A549 (cell line): ENCODE measurements at regions not wholly inside any gene's neighbourhood (a gene's known extent, or its start where the extent isn't known, plus 50 kb on each side); places are given as distances from the start of the nearest gene placed in this dataset.

Source experiments
- ATAC-seq, 2 experiments: fragments of 200-7000 bp in 1 of 2; fragments of >200 bp in 1 of 2; cut with Nextera tagmentation in 1 of 2; cut with Tn5 transposase in 1 of 2; 3 replicates each; pipeline versions ENCODE4 v1.8.0 to v1.9.1; 2018 to 2020; ENCODE audit warnings: mild to moderate bottlenecking in 1 of 2, moderate library complexity in 1 of 2
- CTCF ChIA-PET: fragments of 300-600 bp; sonication (Branson Sonifier 250); formaldehyde crosslinking; extraction: SDS; loops from one replicate; lab custom pipeline; 2021; ENCODE audit warnings: antibody characterized with exemption, inconsistent platforms; lab: Yijun Ruan, JAX
- POLR2A ChIA-PET: fragments of 350-600 bp; formaldehyde crosslinking; extraction: SDS; loops from one replicate; lab custom pipeline; 2021; ENCODE audit warnings: antibody characterized with exemption, inconsistent platforms; lab: Yijun Ruan, JAX
- DNase-seq, 2 experiments: peaks; one replicate each; pipeline versions ENCODE4 v3.0.0 to v3.0.0-alpha.2; 2011 to 2016; ENCODE audit warnings: low read depth in 1 of 2, low spot score in 1 of 2
- FAIRE-seq: peaks from 2 replicates; lab custom pipeline; 2011; peaks lifted over from hg19 to GRCh38; lab: Jason Lieb, UNC
- H3K27ac ChIP-seq, 2 experiments: fragments of >200 bp; sonication (Bioruptor Twin); formaldehyde crosslinking; 3 replicates each; pipeline ENCODE4 v1.5.1; 2016 to 2017
- H3K4me1 ChIP-seq: fragments of >200 bp; sonication (Bioruptor Twin); formaldehyde crosslinking; 3 replicates; pipeline ENCODE4 v1.6.1; 2016
- H3K4me2 ChIP-seq: fragments of >200 bp; sonication (Bioruptor Twin); formaldehyde crosslinking; 3 replicates; pipeline ENCODE4 v1.6.1; 2016
- H3K4me3 ChIP-seq: fragments of >200 bp; sonication (Bioruptor Twin); formaldehyde crosslinking; 3 replicates; pipeline ENCODE4 v1.5.1; 2016
- H3K9me3 ChIP-seq: fragments of >200 bp; sonication (Bioruptor Twin); formaldehyde crosslinking; 3 replicates; pipeline ENCODE4 v1.6.1; 2016
- CBX2 ChIP-seq: fragments of 200-600 bp; sonication (generic); IDR thresholded peaks from 2 replicates; pipeline ENCODE4 v1.6.1; 2016; ENCODE audit warnings: low read depth, mild to moderate bottlenecking, borderline replicate concordance
- CBX8 ChIP-seq: fragments of 200-600 bp; sonication (generic); IDR thresholded peaks from 2 replicates; pipeline ENCODE4 v1.6.1; 2016
- CEBPB ChIP-seq, 2 experiments: fragments of >200 bp in 1 of 2; sonication (Bioruptor Twin) in 1 of 2; formaldehyde crosslinking in 1 of 2; IDR thresholded peaks; 2 replicates each; pipeline ENCODE4 v1.6.1; 2012 to 2016
- CHD2 ChIP-seq: fragments of 150-350 bp; IDR thresholded peaks from 2 replicates; pipeline ENCODE4 v1.6.1; 2014; ENCODE audit warnings: low read length; ENCODE audit not compliant: partially characterized antibody
- CHD4 ChIP-seq: fragments of 200-600 bp; sonication (generic); IDR thresholded peaks from 2 replicates; pipeline ENCODE4 v1.6.1; 2016; ENCODE audit warnings: antibody characterized with exemption, mild to moderate bottlenecking, borderline replicate concordance
- EHMT2 ChIP-seq: fragments of 200-600 bp; sonication (generic); IDR thresholded peaks from 2 replicates; pipeline ENCODE4 v1.6.1; 2016; ENCODE audit warnings: antibody characterized with exemption, low read depth, mild to moderate bottlenecking, moderate library complexity
- EP300 ChIP-seq, 2 experiments: fragments of >200 bp; sonication (Bioruptor Twin); formaldehyde crosslinking; IDR thresholded peaks; 2 replicates in 1 of 2; 3 replicates in 1 of 2; pipeline ENCODE4 v1.6.1; 2016 to 2017
- ESRRA ChIP-seq: fragments of 150-350 bp; IDR thresholded peaks from 2 replicates; pipeline ENCODE4 v1.6.1; 2014; ENCODE audit warnings: mild to moderate bottlenecking, low read length, borderline replicate concordance
- FOSB ChIP-seq: fragments of 250-450 bp; sonication (Bioruptor Pico); IDR thresholded peaks from 2 replicates; pipeline ENCODE4 v1.5.0; 2020; ENCODE audit warnings: mild to moderate bottlenecking, moderate library complexity
- FOXS1 ChIP-seq: fragments of 250-450 bp; sonication (Bioruptor Pico); IDR thresholded peaks from 2 replicates; pipeline ENCODE4 v1.5.0; 2020; ENCODE audit warnings: mild to moderate bottlenecking, moderate library complexity
- HDAC2 ChIP-seq: fragments of 200-600 bp; sonication (generic); IDR thresholded peaks from 2 replicates; pipeline ENCODE4 v1.6.1; 2016
- HOXA7 ChIP-seq: fragments of 250-450 bp; sonication (Bioruptor Pico); IDR thresholded peaks from 2 replicates; pipeline ENCODE4 v1.5.0; 2020; ENCODE audit warnings: mild to moderate bottlenecking, moderate library complexity
- HOXB13 ChIP-seq: fragments of 250-450 bp; sonication (Bioruptor Pico); IDR thresholded peaks from 2 replicates; pipeline ENCODE4 v1.5.0; 2020; ENCODE audit warnings: low read depth, mild to moderate bottlenecking, moderate library complexity
- HOXB5 ChIP-seq: fragments of 250-450 bp; sonication (Bioruptor Pico); IDR thresholded peaks from 2 replicates; pipeline ENCODE4 v1.5.0; 2020; ENCODE audit warnings: mild to moderate bottlenecking, moderate library complexity
- JUN ChIP-seq, 2 experiments: fragments of >200 bp; sonication (Bioruptor Twin); formaldehyde crosslinking; IDR thresholded peaks; 2 replicates in 1 of 2; 3 replicates in 1 of 2; pipeline ENCODE4 v1.6.1; 2016 to 2017
- KDM1A ChIP-seq: fragments of 200-600 bp; sonication (generic); IDR thresholded peaks from 2 replicates; pipeline ENCODE4 v1.6.1; 2016; ENCODE audit warnings: low read depth, mild to moderate bottlenecking
- MAFK ChIP-seq: fragments of 450-650 bp; IDR thresholded peaks from 2 replicates; pipeline ENCODE4 v1.6.1; 2014; ENCODE audit not compliant: partially characterized antibody
- MAX ChIP-seq: IDR thresholded peaks from 2 replicates; pipeline ENCODE4 v1.6.1; 2012
- MAZ ChIP-seq: fragments of 150-350 bp; IDR thresholded peaks from 2 replicates; pipeline ENCODE4 v1.6.1; 2014; ENCODE audit warnings: antibody characterized with exemption, low read depth, low read length, borderline replicate concordance
- PBX3 ChIP-seq: IDR thresholded peaks from 2 replicates; pipeline ENCODE4 v1.6.1; 2012
- PHF8 ChIP-seq: fragments of 200-600 bp; sonication (generic); IDR thresholded peaks from 2 replicates; pipeline ENCODE4 v1.6.1; 2016; ENCODE audit warnings: low read depth, mild to moderate bottlenecking, antibody characterized with exemption, moderate library complexity, borderline replicate concordance
- POLR2A ChIP-seq: IDR thresholded peaks from 2 replicates; pipeline ENCODE4 v1.6.1; 2012; ENCODE audit warnings: mild to moderate bottlenecking, low read length
- RCOR1 ChIP-seq: fragments of 150-350 bp; IDR thresholded peaks from 2 replicates; pipeline ENCODE4 v1.6.1; 2014; ENCODE audit warnings: antibody characterized with exemption, low read length, low read depth
- REST ChIP-seq: fragments of 200-600 bp; sonication (generic); IDR thresholded peaks from 2 replicates; pipeline ENCODE4 v1.6.1; 2016; ENCODE audit warnings: antibody characterized with exemption, mild to moderate bottlenecking, moderate library complexity
- RFX5 ChIP-seq: fragments of 450-650 bp; IDR thresholded peaks from 2 replicates; pipeline ENCODE4 v1.7.1; 2014; ENCODE audit warnings: antibody characterized with exemption, mild to moderate bottlenecking, moderate library complexity
- SMC3 ChIP-seq: fragments of >200 bp; sonication (Bioruptor Twin); formaldehyde crosslinking; IDR thresholded peaks from 3 replicates; pipeline ENCODE4 v1.6.1; 2018; ENCODE audit warnings: inconsistent platforms
- SREBF2 ChIP-seq: fragments of 450-650 bp; IDR thresholded peaks from 2 replicates; pipeline ENCODE4 v1.6.1; 2014; ENCODE audit warnings: mild to moderate bottlenecking, moderate library complexity
- USF2 ChIP-seq: fragments of 450-650 bp; IDR thresholded peaks from 2 replicates; pipeline ENCODE4 v1.6.1; 2014; ENCODE audit warnings: antibody characterized with exemption
- ZC3H11A ChIP-seq: fragments of 450-650 bp; IDR thresholded peaks from 2 replicates; pipeline ENCODE4 v1.6.1; 2014; ENCODE audit warnings: antibody characterized with exemption, mild to moderate bottlenecking
- ZFP36 ChIP-seq: fragments of 450-650 bp; IDR thresholded peaks from 2 replicates; pipeline ENCODE4 v1.6.1; 2014; ENCODE audit warnings: borderline replicate concordance; ENCODE audit not compliant: partially characterized antibody
- ZNF302 ChIP-seq: fragments of 250-450 bp; sonication (Bioruptor Pico); IDR thresholded peaks from 2 replicates; pipeline ENCODE4 v1.9.0; 2021; ENCODE audit warnings: inconsistent platforms, mild to moderate bottlenecking, moderate library complexity
- ZSCAN20 ChIP-seq: fragments of 250-450 bp; sonication (Bioruptor Pico); IDR thresholded peaks from 2 replicates; pipeline ENCODE4 v1.8.0; 2022; ENCODE audit warnings: mild to moderate bottlenecking, moderate library complexity
- WGBS: methylation state at CpG from one replicate; pipeline ENCODE4 v1.1.6; 2017; ENCODE audit errors: missing lambda C conversion rate; 5-methylcytosine and 5-hydroxymethylcytosine counted together

GRCh38 chr5:57621624-57622023 lies 139.0 kb upstream of the ACTBL2 start:
- no peak for DNase-seq
- H3K4me3 ChIP-seq, result no peak overlapping the region
- H3K4me2 ChIP-seq, result no peak overlapping the region
- no peak overlapping the region for H3K27ac ChIP-seq
- POLR2A ChIA-PET, result no interaction called here
- WGBS, result 50% methylated on average over 3 of the region's 3 CpGs
- TF ChIP-seq CHD4, result no peak
- TF ChIP-seq CHD2, result no peak
- no peak for TF ChIP-seq HOXA7 (CRISPR knock-in tag)
- no peak for TF ChIP-seq HDAC2
- no peak for TF ChIP-seq CBX2
- no peak for TF ChIP-seq RCOR1
- no peak for TF ChIP-seq HOXB13 (CRISPR knock-in tag)
- no peak for TF ChIP-seq MAX
- no peak for TF ChIP-seq ZNF302 (CRISPR knock-in tag)
- TF ChIP-seq CBX8, result no peak
- no peak for TF ChIP-seq ESRRA
- TF ChIP-seq HOXB5 (CRISPR knock-in tag), result no peak
- TF ChIP-seq EHMT2, result no peak
- TF ChIP-seq PHF8, result no peak
- no peak for TF ChIP-seq CEBPB (IDR thresholded peaks at IDR 0.05)
- TF ChIP-seq RFX5, result no peak
- no peak for TF ChIP-seq MAZ
- no peak for TF ChIP-seq FOSB (CRISPR knock-in tag)
- TF ChIP-seq JUN (IDR thresholded peaks at IDR 0.05), result no peak
- no peak for TF ChIP-seq SREBF2
- ATAC-seq, result no peak
- no peak for FAIRE-seq
- CTCF ChIA-PET, result no interaction called here
- no peaks in the 10 kb centered on the region for H3K4me1 ChIP-seq
- H3K9me3 ChIP-seq, result no peaks in the 10 kb centered on the region

GRCh38 chr5:57618767-57619381 lies 136.3 kb upstream of the ACTBL2 start:
- POLR2A ChIA-PET, result no interaction called here
- Histone ChIP-seq H3K4me2 (no peak overlapping the region), H3K27ac (no peak overlapping the region), H3K4me3 (no peak overlapping the region), H3K4me1 (no peaks in the 10 kb centered on the region), H3K9me3 (no peaks in the 10 kb centered on the region)
- CTCF ChIA-PET, result interaction anchor here (2.0 kb wide), 1 partner anchor 31 kb away, joined by 6 read pairs; no protein-coding TSS in a partner anchor
- WGBS, result 58% methylated on average over 4 of the region's 4 CpGs
- ATAC-seq (no peak), DNase-seq (no peak), FAIRE-seq (no peak)
- TF ChIP-seq KDM1A (no peak), FOSB (CRISPR knock-in tag) (no peak), ZSCAN20 (CRISPR knock-in tag) (no peak), JUN (IDR thresholded peaks at IDR 0.05) (no peak), EP300 (IDR thresholded peaks at IDR 0.05) (no peak), SMC3 (no peak)
- TF ChIP-seq, all 56 proteins: peak for 0

- Histone ChIP-seq H3K4me2 (no peak overlapping the region), H3K4me1 (no peaks in the 10 kb centered on the region), H3K27ac (no peak overlapping the region), H3K9me3 (no peaks in the 10 kb centered on the region), H3K4me3 (no peak overlapping the region)
- ChIA-PET POLR2A (no interaction called here), CTCF (no interaction called here)
- TF ChIP-seq PBX3 (no peak), SREBF2 (no peak), USF2 (no peak), HOXA7 (CRISPR knock-in tag) (no peak), CHD2 (no peak), MAFK (no peak), HDAC2 (no peak), RFX5 (no peak), CBX2 (no peak), REST (no peak), ZC3H11A (no peak), ZFP36 (no peak), FOXS1 (CRISPR knock-in tag) (no peak), POLR2A (no peak)
- ATAC-seq (no peak), FAIRE-seq (no peak), DNase-seq (no peak)
Observed at GRCh38 chr5:57613741-57614140, 131.1 kb upstream of the ACTBL2 start.
